ENCODE measurements at regions not wholly inside any gene's neighbourhood (a gene's known extent, or its start where the extent isn't known, plus 50 kb on each side); places are given as distances from the start of the nearest gene placed in this dataset.

DNA sequence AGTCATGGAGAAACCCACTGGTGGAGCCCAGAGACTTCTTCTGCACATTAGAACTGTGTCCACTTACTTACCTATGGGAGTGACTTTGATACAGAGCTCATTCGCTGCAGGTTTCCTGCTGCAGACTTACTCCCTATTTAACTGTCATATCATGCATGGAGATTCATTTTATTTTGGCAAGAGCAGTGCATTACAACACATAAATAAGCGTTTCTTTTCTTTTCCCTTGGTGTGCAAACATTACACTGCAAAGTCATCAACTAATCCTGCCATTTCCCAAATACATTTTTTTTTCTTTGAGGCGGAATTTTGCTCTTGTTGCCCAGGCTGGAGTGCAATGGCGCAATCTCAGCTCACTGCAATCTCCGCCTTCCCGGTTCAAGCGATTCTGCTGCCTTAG, 230.9 kb upstream of the SFRP2 start:
- TF ChIP-seq NANOG (IDR thresholded peaks at IDR 0.05; ENCODE audit: borderline replicate concordance): no peak
- TF ChIP-seq, protein P1, sequence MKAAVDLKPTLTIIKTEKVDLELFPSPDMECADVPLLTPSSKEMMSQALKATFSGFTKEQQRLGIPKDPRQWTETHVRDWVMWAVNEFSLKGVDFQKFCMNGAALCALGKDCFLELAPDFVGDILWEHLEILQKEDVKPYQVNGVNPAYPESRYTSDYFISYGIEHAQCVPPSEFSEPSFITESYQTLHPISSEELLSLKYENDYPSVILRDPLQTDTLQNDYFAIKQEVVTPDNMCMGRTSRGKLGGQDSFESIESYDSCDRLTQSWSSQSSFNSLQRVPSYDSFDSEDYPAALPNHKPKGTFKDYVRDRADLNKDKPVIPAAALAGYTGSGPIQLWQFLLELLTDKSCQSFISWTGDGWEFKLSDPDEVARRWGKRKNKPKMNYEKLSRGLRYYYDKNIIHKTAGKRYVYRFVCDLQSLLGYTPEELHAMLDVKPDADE (IDR thresholded peaks at IDR 0.05): no peak
- no peak for TF ChIP-seq ZNF331 (CRISPR knock-in tag; IDR thresholded peaks at IDR 0.05; ENCODE audit: low read depth)
- TF ChIP-seq, protein P2, sequence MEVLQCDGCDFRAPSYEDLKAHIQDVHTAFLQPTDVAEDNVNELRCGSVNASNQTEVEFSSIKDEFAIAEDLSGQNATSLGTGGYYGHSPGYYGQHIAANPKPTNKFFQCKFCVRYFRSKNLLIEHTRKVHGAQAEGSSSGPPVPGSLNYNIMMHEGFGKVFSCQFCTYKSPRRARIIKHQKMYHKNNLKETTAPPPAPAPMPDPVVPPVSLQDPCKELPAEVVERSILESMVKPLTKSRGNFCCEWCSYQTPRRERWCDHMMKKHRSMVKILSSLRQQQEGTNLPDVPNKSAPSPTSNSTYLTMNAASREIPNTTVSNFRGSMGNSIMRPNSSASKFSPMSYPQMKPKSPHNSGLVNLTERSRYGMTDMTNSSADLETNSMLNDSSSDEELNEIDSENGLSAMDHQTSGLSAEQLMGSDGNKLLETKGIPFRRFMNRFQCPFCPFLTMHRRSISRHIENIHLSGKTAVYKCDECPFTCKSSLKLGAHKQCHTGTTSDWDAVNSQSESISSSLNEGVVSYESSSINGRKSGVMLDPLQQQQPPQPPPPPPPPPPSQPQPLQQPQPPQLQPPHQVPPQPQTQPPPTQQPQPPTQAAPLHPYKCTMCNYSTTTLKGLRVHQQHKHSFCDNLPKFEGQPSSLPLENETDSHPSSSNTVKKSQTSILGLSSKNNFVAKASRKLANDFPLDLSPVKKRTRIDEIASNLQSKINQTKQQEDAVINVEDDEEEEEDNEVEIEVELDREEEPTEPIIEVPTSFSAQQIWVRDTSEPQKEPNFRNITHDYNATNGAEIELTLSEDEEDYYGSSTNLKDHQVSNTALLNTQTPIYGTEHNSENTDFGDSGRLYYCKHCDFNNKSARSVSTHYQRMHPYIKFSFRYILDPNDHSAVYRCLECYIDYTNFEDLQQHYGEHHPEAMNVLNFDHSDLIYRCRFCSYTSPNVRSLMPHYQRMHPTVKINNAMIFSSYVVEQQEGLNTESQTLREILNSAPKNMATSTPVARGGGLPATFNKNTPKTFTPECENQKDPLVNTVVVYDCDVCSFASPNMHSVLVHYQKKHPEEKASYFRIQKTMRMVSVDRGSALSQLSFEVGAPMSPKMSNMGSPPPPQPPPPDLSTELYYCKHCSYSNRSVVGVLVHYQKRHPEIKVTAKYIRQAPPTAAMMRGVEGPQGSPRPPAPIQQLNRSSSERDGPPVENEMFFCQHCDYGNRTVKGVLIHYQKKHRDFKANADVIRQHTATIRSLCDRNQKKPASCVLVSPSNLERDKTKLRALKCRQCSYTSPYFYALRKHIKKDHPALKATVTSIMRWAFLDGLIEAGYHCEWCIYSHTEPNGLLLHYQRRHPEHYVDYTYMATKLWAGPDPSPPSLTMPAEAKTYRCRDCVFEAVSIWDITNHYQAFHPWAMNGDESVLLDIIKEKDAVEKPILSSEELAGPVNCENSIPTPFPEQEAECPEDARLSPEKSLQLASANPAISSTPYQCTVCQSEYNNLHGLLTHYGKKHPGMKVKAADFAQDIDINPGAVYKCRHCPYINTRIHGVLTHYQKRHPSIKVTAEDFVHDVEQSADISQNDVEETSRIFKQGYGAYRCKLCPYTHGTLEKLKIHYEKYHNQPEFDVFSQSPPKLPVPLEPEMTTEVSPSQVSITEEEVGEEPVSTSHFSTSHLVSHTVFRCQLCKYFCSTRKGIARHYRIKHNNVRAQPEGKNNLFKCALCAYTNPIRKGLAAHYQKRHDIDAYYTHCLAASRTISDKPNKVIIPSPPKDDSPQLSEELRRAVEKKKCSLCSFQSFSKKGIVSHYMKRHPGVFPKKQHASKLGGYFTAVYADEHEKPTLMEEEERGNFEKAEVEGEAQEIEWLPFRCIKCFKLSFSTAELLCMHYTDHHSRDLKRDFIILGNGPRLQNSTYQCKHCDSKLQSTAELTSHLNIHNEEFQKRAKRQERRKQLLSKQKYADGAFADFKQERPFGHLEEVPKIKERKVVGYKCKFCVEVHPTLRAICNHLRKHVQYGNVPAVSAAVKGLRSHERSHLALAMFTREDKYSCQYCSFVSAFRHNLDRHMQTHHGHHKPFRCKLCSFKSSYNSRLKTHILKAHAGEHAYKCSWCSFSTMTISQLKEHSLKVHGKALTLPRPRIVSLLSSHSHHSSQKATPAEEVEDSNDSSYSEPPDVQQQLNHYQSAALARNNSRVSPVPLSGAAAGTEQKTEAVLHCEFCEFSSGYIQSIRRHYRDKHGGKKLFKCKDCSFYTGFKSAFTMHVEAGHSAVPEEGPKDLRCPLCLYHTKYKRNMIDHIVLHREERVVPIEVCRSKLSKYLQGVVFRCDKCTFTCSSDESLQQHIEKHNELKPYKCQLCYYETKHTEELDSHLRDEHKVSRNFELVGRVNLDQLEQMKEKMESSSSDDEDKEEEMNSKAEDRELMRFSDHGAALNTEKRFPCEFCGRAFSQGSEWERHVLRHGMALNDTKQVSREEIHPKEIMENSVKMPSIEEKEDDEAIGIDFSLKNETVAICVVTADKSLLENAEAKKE (CRISPR knock-in tag; IDR thresholded peaks at IDR 0.05): no peak
- TF ChIP-seq STAT1 (IDR thresholded peaks at IDR 0.05; ENCODE audit: unreplicated experiment): no peak
- TF ChIP-seq EZH2phosphoT487 (IDR thresholded peaks at IDR 0.05; ENCODE audit: unreplicated experiment): no peak
- TF ChIP-seq CREB1 (CRISPR knock-in tag; IDR thresholded peaks at IDR 0.05; ENCODE audit: low read depth): no peak
- no peak for TF ChIP-seq EZH2 (IDR thresholded peaks at IDR 0.05; ENCODE audit: low read depth, unreplicated experiment)
- Mint-ChIP-seq H3K4me3 (no peak overlapping the region), H3K36me3 (ENCODE audit: low read depth) (no peaks in the 10 kb centered on the region), H3K4me1 (peaks cover 14% of the 10 kb centered on the region), H3K27me3 (ENCODE audit: insufficient read depth, low read depth, poor library complexity) (no peaks in the 10 kb centered on the region), H3K27ac (no peak overlapping the region), H3K9me3 (no peaks in the 10 kb centered on the region)
- Histone ChIP-seq H3K27ac (ENCODE audit: low read depth) (no peak overlapping the region), H3K4me1 (ENCODE audit: insufficient read depth) (peaks cover 5% of the 10 kb centered on the region; the same call in 1 of the 2 replicates), H3K79me2 (replicated peaks; ENCODE audit: insufficient read depth) (no peaks in the 10 kb centered on the region), H3K9me2 (ENCODE audit: insufficient read depth) (no peaks in the 10 kb centered on the region), H3K36me3 (ENCODE audit: insufficient read depth) (no peaks in the 10 kb centered on the region), H3K4me2 (no peak overlapping the region), H3K27me3 (ENCODE audit: insufficient read depth) (no peaks in the 10 kb centered on the region), H3F3A (replicated peaks; ENCODE audit: low read depth) (no peaks in the 10 kb centered on the region), H4K20me1 (replicated peaks; ENCODE audit: insufficient read depth) (no peaks in the 10 kb centered on the region), H3K4me3 (no peak overlapping the region), H2AFZ (0 out of 2 replicates have a peak overlapping the region, but pooled peaks have one; percentile 28)
- DNase-seq (ENCODE audit: low spot score) (no peak), ATAC-seq (no peak)
